Occipital lobe (tissue), 1 donor: ENCODE measurements at regions not wholly inside any gene's neighbourhood (a gene's known extent, or its start where the extent isn't known, plus 50 kb on each side); places are given as distances from the start of the nearest gene placed in this dataset.

Experiments
- DNase-seq: peaks from one replicate; lab custom pipeline; 2025; lab: John Stamatoyannopoulos, UW

GRCh38 chr10:89887406-89887805 is 186.0 kb downstream of the KIF20B start:
- DNase-seq = no peak

- no peak for DNase-seq
These were observed 186.4 kb downstream of the KIF20B start for GRCh38 chr10:89887830-89888229.

DNA sequence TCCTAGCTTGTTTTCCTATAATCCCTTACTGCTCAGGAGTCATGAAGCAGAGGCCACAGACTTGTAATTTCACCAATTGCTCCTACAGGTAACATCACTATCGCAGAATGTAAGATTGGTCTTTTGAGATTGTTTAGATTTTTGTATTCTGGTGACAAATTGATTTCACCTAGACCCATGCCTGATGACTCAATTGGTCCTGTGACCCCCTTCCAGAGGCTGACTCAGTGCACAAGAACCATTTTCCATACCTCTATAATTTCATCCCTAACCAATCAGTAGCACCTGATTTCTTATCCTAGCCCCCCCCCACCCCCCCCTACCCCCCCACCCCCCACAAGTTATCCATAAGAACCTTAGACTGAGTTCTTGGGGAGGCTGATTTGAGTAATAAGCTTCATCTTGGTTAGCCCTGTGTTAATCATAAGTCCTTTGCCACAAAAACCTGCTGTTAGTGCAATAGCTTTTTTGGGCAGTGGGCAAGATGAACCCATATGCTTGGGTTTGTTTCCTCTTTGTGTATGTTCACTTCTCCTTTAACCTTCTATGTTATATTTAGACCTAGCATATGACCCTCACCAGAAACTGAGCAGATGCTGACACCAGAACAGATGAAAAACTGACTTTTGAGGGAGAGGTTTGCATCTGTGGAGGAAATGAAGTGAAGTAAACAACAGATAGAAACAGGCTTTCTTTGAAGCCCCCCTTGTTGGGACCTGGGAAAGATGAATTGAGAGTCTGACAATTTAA is 187.1 kb downstream of the KIF20B start:
- DNase-seq = no peak

- no peak for DNase-seq
These were observed 188.2 kb downstream of the KIF20B start for GRCh38 chr10:89889606-89890005.

DNA sequence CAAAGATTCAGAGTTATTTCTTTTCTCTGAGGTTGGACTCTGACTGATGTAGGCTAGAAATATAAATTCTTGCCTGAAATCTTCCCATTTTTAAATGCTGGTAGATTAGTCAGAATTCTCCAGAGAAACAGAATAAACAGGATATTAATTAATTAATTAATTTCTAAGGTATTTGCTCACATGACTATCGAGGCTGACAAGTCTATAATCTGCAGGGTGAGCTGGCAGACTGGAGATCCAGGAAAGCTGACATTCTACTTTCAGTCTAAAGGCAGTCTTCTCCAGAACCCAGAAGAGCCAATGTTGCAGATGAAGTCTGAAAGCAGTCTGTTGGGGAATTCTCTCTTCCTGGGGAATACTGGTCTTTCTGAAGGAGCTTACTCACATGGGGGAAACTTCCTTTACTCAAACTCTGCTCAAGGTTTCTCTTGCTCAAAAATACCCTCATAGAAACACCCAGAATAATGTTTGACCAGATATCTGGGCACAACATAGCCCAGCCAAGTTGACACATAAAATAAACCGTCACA is 189.7 kb downstream of the KIF20B start:
- no peak for DNase-seq

DNA sequence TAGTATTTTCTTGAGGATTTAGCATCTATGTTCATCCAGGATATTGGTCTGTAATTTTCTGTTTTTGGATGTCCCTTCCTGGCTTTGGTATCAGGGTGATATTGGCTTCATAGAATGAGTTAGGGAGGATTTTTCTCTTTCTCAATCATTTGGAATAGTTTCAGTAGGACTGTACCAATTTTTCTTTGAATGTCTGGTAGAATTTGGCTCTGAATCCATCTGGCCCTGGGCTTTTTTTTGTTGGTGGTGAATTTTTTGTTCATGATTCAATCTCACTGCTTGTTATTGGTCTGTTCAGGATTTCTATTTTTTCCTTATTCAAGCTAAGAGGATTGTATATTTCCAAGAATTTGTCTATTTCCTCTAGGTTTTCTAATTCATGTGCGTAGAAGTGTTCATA is 192.7 kb downstream of the KIF20B start:
- no peak for DNase-seq

DNA sequence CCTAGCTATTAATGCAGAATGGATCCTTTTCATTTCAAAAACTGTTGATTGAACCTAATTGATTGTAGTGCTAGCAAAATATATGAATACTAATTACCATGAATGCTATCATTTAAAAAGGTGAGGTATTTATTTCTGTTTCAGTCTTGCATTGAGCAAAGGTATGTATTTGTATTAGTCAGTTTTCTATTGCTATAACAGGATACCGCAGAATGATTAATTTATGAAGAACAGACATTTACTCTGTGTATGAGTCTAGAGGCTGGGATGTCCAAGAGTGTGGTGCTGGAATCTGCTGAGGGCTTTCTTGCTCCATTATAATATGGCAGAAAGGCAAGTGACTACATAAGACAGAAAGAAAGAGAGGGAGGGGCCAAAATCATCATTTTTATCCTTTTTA is 199.2 kb downstream of the KIF20B start:
- DNase-seq = no peak

- no peak for DNase-seq
These were observed 200.5 kb downstream of the KIF20B start for GRCh38 chr10:89901895-89902294.

GRCh38 chr10:89904755-89905154 is 203.4 kb downstream of the KIF20B start:
- DNase-seq = no peak

DNA sequence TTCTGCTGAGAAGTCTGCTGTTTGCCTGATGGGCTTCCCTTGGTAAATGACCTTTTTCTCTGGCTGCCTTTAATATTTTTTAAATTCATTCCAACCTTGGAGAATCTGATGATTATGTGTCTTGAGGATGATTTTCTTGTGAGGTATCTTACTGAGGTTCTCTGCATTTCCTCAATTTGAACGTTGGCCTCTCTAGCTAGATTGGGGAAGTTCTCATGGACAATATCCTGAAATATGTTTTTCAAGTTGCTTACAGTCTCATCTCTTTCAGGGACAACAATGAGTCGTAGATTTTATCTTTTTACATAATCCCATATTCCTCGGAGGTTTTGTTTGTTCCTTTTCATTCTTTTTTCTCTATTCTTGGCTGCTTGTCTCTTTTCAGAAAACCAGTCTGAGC is 208.4 kb downstream of the KIF20B start:
- DNase-seq = no peak

DNA sequence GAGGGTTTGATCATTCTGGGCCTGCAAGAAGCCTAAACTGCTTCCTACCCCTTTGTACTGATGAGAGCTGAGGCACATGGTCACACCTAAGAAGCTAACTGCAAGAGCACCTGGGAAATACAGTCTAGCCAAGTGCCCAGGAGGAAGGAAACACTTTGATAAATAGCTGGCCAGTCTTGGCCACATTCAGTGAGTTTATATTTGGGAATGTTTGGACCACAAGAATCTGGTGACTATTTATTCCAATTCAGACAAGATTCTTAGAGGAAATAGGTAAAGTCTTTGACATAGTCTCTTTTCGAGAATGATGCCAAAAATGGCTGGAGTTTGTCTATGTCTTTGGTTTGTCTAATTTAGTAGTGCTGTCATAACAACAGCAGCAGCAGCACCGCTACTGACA is 213.6 kb downstream of the KIF20B start:
- DNase-seq = no peak

GRCh38 chr10:89915968-89916367 is 214.6 kb downstream of the KIF20B start:
- DNase-seq = no peak

DNA sequence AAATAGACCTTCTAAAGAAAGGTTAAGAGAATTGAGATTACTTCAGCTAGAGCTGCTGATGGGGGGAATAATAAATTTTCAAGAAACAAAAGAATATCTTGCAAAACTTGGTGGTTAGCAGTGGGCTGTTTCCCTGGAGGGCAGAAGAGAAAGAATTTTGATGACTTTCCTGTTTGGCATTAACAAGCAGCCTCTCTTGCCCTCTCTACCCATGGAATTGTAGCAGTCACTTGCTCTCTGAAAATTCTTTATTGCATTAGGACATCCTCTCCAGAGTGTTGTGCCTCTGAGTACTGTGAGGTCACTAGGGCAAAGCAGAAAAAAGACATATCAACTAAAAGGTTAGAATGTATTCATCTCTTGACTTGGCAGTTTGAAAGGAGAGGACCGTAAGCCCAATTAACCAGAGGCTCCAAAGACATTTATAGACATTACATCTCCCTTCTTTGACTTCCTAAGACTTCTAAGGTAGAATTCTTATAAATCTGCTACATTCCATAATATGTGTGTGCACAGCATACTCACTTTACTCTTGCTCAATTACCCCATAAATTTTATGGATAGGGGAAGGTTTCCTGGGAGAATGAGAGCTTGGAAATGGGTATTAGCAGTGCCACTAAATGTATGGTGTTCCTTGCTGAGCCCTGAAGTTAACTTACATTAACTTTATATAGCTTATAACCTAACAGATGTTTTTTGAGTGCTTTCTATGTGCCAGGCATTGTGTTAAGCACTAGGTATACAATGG is 215.3 kb downstream of the KIF20B start:
- no peak for DNase-seq

DNA sequence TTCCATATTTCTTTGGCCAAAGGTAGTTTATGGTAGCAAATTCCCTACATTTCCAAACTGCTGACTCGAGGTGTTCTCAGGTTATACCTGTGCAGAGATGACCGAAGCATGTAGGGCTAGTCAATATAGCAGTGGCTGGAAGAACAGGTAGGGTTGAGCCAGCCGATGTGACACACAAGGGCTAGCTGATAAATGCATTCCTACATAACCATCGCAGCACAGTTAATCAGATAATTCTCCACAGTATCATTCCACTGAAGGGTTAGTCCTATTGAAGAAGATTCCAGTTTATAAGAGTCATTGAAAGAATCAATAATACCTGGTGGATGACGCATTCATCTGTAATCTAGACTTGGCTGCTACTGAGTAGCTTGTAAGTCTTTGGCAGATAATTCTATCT is 220.0 kb downstream of the KIF20B start:
- no peak for DNase-seq

- DNase-seq = no peak
These were observed 222.3 kb downstream of the KIF20B start for GRCh38 chr10:89923661-89924060.

DNA sequence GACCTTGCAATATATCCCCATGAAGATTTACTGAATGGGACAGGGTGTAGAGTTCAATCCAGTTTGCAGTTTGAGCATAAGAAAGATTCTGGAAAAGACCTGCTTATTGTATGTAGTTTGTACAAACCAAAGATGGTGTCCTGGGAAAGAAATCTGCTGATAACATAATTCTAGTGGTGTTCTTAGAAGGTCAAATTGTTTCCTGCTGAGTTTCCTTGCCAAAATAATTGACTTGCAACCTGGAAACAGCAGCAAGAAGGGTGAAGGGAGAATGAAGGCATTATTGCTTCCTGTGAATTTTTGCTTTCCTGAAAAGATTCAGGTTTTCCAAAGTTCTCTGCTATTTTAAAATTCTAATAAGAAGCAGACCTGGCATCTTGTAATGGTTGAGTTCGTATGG is 222.9 kb downstream of the KIF20B start:
- DNase-seq = no peak

- no peak for DNase-seq
These were observed 225.3 kb downstream of the KIF20B start for GRCh38 chr10:89926736-89927135.

DNA sequence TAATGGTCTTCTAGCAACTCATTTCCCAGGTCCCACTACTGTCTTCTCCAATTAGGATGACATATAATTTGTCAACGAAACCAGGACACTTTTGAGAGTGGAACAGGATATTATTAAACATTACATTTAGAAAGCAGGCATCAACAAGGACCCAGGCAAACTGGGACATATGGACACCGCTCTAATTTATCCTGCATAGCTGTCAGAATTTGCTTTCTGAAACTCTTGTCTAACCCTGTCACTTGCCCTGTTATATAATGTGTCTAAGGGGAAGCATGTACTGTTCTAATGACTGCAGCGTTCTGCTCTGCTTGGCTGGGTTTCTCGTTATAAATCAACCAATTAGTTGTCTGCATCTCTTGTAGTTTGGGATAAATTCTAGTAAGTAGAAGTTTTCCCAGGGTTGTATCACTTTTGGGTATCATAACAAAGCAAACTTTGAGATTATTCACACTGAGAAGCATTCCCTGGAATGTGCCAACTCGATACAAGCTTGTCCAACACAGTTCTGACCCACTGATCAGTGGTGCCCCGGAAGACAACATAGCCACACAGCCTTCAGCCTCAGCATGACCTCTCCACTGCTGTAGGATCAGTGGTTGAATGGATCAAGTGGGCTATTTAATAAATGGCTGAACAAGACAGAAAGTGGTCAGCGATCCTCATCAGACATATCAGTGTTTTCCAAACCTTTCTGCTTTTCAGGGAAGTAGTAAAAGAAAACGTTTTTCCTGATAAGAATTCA is 228.1 kb downstream of the KIF20B start:
- no peak for DNase-seq

DNA sequence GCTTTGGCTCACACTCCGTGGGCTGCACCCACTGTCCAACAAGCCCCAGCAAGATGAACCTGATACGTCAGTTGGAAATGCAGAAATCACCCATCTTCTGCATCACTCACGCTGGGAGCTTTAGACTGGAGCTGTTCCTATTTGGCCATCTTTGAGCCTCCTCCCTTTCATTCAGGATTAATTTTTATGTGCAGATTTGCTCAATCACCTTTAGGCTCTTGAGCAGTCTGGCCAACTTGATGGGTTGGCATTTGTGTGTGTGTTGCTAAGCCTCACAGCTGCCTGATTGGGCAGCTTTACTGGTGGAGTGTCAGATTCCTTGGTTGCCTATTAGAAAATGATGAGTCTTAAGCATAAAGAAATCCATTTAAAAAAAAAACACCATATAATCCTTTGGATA is 236.1 kb downstream of the KIF20B start:
- DNase-seq = no peak

DNA sequence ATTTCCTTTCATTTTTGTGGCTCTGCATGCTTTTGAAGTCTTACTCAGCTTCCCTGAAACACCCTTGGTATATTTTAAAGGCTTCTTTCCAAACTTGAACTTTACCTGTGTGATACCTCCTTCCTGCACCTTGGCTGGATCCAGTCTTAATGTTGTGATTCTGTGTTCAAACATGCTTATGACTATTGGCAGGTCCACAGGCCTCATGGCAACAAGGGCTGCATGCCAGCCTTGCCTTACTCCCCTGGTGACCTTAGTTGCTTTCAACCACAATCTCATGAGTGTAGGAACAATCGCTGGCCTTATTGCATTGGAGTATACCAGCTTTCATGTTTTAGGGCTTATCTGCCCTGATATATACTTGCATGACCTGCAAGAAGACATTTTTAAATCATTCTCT is 238.7 kb downstream of the KIF20B start:
- no peak for DNase-seq

DNA sequence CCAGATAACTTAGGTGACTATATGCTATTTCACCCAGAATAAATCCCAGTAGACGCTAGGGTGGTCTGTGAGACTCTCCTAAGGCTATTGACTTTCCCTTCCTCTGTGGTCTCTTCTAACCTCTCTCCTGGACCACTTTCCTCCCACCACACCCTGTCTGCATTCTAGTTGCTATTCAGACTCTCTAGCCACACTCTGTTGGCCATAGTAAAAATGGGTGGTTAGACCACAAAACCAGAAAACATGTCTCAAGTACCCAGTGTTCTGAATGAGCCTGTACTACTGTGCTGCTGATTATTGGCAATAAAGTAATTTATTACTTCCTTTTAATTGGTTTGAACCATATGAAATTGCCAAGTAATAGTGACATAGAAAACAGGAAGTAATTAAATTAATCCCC is 240.8 kb downstream of the KIF20B start:
- DNase-seq = no peak

DNA sequence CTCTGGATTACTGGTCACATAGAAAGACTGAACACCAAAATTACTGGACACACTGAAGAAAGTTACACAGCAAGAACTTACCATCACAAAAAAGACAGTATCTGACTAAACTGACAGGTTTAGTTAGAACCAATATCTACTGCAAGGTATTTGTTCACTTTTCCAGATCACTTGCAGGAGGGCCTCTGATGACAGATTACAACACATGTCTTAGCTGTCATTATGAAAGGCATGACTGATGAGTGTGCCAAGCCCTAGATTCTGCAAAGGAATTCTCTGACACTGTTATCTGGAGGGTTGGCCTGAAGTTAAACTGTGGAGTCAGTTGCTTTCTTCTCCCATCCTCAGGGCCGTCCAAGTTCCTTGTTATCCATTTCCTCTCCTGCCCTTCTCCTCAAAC is 242.7 kb downstream of the KIF20B start:
- no peak for DNase-seq
